ENCODE measurements at regions not wholly inside any gene's neighbourhood (a gene's known extent, or its start where the extent isn't known, plus 50 kb on each side); places are given as distances from the start of the nearest gene placed in this dataset.

DNA sequence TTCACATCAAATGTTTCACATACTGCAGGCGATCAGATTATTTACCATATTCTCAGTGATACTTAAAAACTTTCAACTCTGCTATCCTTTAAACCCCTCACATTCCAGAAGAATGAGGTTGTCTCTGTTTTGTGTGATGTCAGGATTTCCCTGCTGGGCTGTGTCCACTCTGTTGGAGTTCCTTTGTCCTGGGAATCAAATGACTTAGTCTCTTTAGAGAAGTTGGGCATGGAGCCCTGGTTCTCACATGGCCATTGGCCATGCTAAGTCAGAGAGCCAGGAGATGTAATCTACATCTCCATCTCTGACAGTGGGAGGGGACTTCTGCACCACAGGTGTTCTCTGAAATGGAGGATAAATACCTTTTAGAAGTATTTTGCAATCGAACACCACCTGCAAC lies 205.1 kb upstream of the MAF start:
- Histone ChIP-seq H3K27me3 (ENCODE audit: control insufficient read depth in 2 of 2, insufficient read depth in 2 of 2, low read length in 2 of 2) (no peaks in the 10 kb centered on the region), H3K4me3 (replicated peaks in 1 of 3; ENCODE audit: insufficient read depth in 1 of 3, low read depth in 1 of 3, low read length in 3 of 3) (no peak overlapping the region), H3K4me1 (ENCODE audit: control insufficient read depth, extremely low read depth, insufficient read depth, low read length) (no peaks in the 10 kb centered on the region), H4K20me1 (replicated peaks; ENCODE audit: control insufficient read depth, extremely low read depth, insufficient read depth, low read length) (no peaks in the 10 kb centered on the region), H3K27ac (ENCODE audit: insufficient read depth, low read depth, low read length) (no peak overlapping the region), H2AFZ (ENCODE audit: low read depth, low read length) (no peak overlapping the region), H3K9me1 (replicated peaks; ENCODE audit: control insufficient read depth, extremely low read depth, insufficient read depth, low read length) (no peaks in the 10 kb centered on the region), H3K36me3 (ENCODE audit: control insufficient read depth in 2 of 2, extremely low read depth in 1 of 2, insufficient read depth in 2 of 2, low read length in 2 of 2) (no peaks in the 10 kb centered on the region), H3K9ac (replicated peaks; ENCODE audit: extremely low read depth, insufficient read depth, low read length) (no peak overlapping the region), H3K4me2 (ENCODE audit: insufficient read depth, low read length) (no peak overlapping the region), H3K9me3 (replicated peaks; ENCODE audit: control insufficient read depth, insufficient read depth, low read length) (peaks cover 6% of the 10 kb centered on the region), H3K79me2 (ENCODE audit: control insufficient read depth, insufficient read depth, low read length) (no peaks in the 10 kb centered on the region)
- CTCF ChIA-PET: no interaction called here
- no peak for FAIRE-seq
- TF ChIP-seq, protein P1, sequence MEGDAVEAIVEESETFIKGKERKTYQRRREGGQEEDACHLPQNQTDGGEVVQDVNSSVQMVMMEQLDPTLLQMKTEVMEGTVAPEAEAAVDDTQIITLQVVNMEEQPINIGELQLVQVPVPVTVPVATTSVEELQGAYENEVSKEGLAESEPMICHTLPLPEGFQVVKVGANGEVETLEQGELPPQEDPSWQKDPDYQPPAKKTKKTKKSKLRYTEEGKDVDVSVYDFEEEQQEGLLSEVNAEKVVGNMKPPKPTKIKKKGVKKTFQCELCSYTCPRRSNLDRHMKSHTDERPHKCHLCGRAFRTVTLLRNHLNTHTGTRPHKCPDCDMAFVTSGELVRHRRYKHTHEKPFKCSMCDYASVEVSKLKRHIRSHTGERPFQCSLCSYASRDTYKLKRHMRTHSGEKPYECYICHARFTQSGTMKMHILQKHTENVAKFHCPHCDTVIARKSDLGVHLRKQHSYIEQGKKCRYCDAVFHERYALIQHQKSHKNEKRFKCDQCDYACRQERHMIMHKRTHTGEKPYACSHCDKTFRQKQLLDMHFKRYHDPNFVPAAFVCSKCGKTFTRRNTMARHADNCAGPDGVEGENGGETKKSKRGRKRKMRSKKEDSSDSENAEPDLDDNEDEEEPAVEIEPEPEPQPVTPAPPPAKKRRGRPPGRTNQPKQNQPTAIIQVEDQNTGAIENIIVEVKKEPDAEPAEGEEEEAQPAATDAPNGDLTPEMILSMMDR (IDR thresholded peaks at IDR 0.05; ENCODE audit: extremely low read depth in 1 of 2, insufficient read depth in 1 of 2, low read depth in 1 of 2, low read length in 2 of 2): no peak
- TF ChIP-seq POLR2A (IDR thresholded peaks at IDR 0.05; ENCODE audit: low read depth, low read length) (no peak), POLR2AphosphoS5 (IDR thresholded peaks at IDR 0.05; ENCODE audit: insufficient read depth, low read depth, low read length) (no peak), MYC (IDR thresholded peaks at IDR 0.05; ENCODE audit: low read depth, low read length) (no peak), JUN (IDR thresholded peaks at IDR 0.05; ENCODE audit: borderline replicate concordance, insufficient read depth, insufficient read length, low read depth) (no peak), FOS (IDR thresholded peaks at IDR 0.05; ENCODE audit: borderline replicate concordance, insufficient read depth, low read length) (no peak), EZH2 (IDR thresholded peaks at IDR 0.05; ENCODE audit: borderline replicate concordance, low read depth, low read length, severe bottlenecking) (no peak)
- TF ChIP-seq, protein P2, sequence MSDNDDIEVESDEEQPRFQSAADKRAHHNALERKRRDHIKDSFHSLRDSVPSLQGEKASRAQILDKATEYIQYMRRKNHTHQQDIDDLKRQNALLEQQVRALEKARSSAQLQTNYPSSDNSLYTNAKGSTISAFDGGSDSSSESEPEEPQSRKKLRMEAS (IDR thresholded peaks at IDR 0.05; ENCODE audit: insufficient read depth, insufficient read length): no peak
- no TSS peak for BruUV-seq (replicated peaks)
- DNase-seq (ENCODE audit: low read depth, low spot score): no peak
- POLR2A ChIA-PET: no interaction called here
- intact Hi-C loops (cut with micrococcal nuclease): no loop called here
- dilution Hi-C loops (cut with MboI; ENCODE audit: extremely low pct_ligation_motif_present, low sequenced_read_pairs): no loop called here

Measured in endothelial cell of umbilical vein (primary cell).